ENCODE measurements at regions not wholly inside any gene's neighbourhood (a gene's known extent, or its start where the extent isn't known, plus 50 kb on each side); places are given as distances from the start of the nearest gene placed in this dataset.
"Not testable (repeated sequence)": the region's sequence is repeated elsewhere in the genome, so short reads cannot be mapped to it uniquely, and the experiment has no call there.

DNA sequence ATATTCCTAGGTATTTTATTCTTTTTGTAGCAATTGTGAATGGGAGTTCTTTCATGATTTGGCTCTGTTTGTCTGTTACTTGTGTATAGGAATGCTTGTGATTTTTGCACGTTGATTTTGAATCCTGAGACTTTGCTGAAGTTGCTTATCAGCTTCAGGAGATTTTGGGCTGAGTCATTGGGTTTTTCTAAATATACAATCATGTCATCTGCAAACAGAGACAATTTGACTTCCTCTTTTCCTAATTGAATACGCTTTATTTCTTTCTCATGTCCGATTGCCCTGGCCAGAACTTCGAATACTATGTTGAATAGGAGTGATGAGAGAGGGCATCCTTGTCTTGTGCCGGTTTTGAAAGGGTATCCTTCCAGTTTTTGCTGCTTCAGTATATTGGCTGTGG is 234.6 kb upstream of the RASGRP1 start:
- not testable (repeated sequence) for H3K27ac ChIP-seq (ENCODE audit: low read length); H3K27me3 ChIP-seq (ENCODE audit: low read depth, low read length); H3K36me3 ChIP-seq (ENCODE audit: control insufficient read depth in 1 of 2, insufficient read depth in 2 of 2, low read length in 2 of 2); H3K9me3 ChIP-seq (ENCODE audit: control insufficient read depth in 1 of 2, low read length in 2 of 2); H3K4me1 ChIP-seq (ENCODE audit: control insufficient read depth in 1 of 2, insufficient read depth in 2 of 2, low read length in 2 of 2); H3K4me3 ChIP-seq (ENCODE audit: low read depth in 1 of 2, low read length in 2 of 2)

DNA sequence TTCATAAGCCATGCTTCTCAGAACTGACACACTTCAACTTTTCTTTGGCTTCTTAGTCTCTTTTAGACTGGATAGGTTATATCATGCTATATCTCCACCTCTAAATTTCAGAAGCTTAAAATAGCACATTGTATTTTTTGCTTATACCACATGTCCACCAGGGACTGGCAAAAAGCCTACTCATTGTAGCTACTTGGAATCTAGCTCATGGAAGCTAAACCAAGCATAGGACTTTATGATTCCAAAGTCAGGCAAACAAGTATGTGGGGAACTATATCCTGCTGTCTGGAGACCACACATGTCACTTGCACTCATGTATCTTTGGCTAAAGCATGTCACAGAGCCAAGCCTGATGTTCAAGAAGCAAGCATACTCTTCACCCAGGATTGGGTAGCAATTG is 245.0 kb upstream of the RASGRP1 start:
- Histone ChIP-seq H3K4me3 (ENCODE audit: low read depth in 1 of 2, low read length in 2 of 2) (no peak overlapping the region), H3K27ac (ENCODE audit: low read length) (no peak overlapping the region), H3K4me1 (ENCODE audit: control insufficient read depth in 1 of 2, insufficient read depth in 2 of 2, low read length in 2 of 2) (peaks cover 0 to 3% of the 10 kb centered on the region in 2 donors), H3K36me3 (ENCODE audit: control insufficient read depth in 1 of 2, insufficient read depth in 2 of 2, low read length in 2 of 2) (no peaks in the 10 kb centered on the region), H3K9me3 (ENCODE audit: control insufficient read depth in 1 of 2, low read length in 2 of 2) (no peaks in the 10 kb centered on the region), H3K27me3 (ENCODE audit: low read depth, low read length) (no peaks in the 10 kb centered on the region)

DNA sequence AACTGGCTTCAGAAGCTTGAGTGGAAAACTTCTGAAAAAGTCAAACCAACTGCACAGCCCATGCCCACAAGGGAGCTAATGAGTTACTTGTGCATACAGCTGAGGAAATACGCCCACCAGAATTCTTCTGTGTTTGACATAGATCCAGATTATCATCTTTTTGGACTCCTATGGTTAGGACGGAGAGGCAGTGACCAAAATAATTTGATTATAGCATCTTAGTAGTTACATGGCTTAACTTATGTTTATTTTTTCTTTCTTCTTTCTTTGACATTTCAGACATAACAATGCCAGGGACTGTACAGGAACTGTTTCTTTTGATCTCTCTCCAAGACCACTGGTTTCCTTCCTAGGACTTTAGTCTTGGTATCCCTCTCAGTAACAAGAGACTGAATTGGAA is 246.1 kb upstream of the RASGRP1 start:
- Histone ChIP-seq H3K9me3 (ENCODE audit: control insufficient read depth in 1 of 2, low read length in 2 of 2) (no peaks in the 10 kb centered on the region), H3K4me1 (ENCODE audit: control insufficient read depth in 1 of 2, insufficient read depth in 2 of 2, low read length in 2 of 2) (peaks cover 0 to 3% of the 10 kb centered on the region in 2 donors), H3K36me3 (ENCODE audit: control insufficient read depth in 1 of 2, insufficient read depth in 2 of 2, low read length in 2 of 2) (no peaks in the 10 kb centered on the region), H3K27ac (ENCODE audit: low read length) (no peak overlapping the region), H3K27me3 (ENCODE audit: low read depth, low read length) (no peaks in the 10 kb centered on the region), H3K4me3 (ENCODE audit: low read depth in 1 of 2, low read length in 2 of 2) (no peak overlapping the region)

DNA sequence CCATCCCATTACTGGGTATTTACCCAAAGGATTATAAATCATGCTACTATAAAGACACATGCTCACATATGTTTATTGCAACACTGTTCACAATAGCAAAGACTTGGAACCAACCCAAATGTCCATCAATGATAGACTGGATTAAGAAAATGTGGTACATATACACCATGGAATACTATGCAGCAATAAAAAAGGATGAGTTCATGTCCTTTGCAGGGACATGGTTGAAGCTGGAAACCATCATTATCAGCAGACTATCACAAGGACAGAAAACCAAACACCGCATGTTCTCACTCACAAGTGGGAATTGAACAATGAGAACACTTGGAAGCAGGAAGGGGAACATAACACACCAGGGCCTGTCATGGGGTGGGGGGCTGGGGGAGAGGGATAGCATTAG is 249.6 kb upstream of the RASGRP1 start:
- H3K4me1 ChIP-seq (ENCODE audit: control insufficient read depth in 1 of 2, insufficient read depth in 2 of 2, low read length in 2 of 2) = peaks cover 0 to 12% of the 10 kb centered on the region in 2 donors
- H3K27me3 ChIP-seq (ENCODE audit: low read depth, low read length); H3K4me3 ChIP-seq (ENCODE audit: low read depth in 1 of 2, low read length in 2 of 2); H3K36me3 ChIP-seq (ENCODE audit: control insufficient read depth in 1 of 2, insufficient read depth in 2 of 2, low read length in 2 of 2); H3K9me3 ChIP-seq (ENCODE audit: control insufficient read depth in 1 of 2, low read length in 2 of 2); H3K27ac ChIP-seq (ENCODE audit: low read length): not testable (repeated sequence)

DNA sequence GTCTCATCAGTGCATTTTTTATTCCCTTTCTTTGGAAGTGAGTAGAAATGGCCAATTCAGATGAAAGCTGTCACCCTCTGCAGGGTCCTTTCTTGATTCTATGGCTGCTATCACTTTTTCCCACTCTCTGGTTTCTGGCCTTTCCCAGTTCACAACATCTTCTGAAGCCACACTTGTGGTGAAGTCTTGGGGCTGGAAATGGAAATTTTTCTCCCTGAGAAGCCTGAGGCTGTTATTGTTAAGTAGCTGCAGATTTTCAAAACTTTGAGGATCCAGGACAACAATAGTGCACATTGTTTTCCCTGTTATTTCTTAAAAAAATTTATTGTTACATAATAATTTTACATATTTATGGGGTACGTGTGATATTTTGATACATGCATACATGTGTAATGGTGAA is 250.3 kb upstream of the RASGRP1 start:
- H3K27me3 ChIP-seq (ENCODE audit: low read depth, low read length) = no peaks in the 10 kb centered on the region

DNA sequence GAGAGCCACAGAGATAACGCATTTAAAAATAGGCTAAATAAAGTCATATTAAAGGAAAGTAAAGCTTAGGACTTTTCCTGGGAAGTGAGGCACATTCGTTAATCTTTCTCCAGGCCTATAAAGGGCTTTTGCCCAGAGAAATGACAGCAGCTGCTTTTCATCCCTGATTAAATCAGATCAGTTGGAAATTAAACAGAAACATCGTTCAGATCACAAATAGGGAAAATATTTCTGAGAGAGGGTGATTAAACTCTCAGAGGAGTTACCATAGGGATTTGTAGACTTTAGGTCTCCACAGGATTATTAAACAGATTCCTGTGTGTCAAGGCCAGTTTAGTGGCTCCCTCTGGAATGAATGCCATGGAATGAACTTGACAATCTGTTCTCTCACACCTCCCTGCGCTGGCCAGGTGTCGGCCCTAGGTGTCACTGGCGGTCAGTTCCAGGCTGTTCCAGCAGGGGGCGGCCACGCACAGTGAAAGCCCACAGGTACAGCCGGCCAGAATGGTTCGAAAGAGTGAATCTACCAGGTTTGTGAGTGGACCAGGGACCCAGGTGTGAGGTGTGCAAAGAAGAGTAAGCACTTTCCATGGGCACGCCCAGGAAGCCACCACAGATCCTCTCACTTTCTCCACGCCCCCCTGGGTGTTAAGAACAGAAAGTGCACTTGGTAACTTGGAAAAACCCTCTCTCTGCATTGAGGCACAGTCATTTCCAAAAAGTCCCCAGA is 253.0 kb upstream of the RASGRP1 start:
- H3K9me3 ChIP-seq (ENCODE audit: control insufficient read depth in 1 of 2, low read length in 2 of 2) = no peaks in the 10 kb centered on the region
- H3K27me3 ChIP-seq (ENCODE audit: low read depth, low read length) = no peaks in the 10 kb centered on the region
- no peaks in the 10 kb centered on the region for H3K36me3 ChIP-seq (ENCODE audit: control insufficient read depth in 1 of 2, insufficient read depth in 2 of 2, low read length in 2 of 2)
- no peak overlapping the region for H3K27ac ChIP-seq (ENCODE audit: low read length)
- H3K4me3 ChIP-seq (ENCODE audit: low read depth in 1 of 2, low read length in 2 of 2) = peak overlapping the region in 1 of 2 donors; percentile 26
- H3K4me1 ChIP-seq (ENCODE audit: control insufficient read depth in 1 of 2, insufficient read depth in 2 of 2, low read length in 2 of 2) = peaks cover 0 to 9% of the 10 kb centered on the region in 2 donors

More for the DNA sequence above, 250.3 kb upstream of the RASGRP1 start:
- Histone ChIP-seq H3K27ac (ENCODE audit: low read length) (no peak overlapping the region), H3K36me3 (ENCODE audit: control insufficient read depth in 1 of 2, insufficient read depth in 2 of 2, low read length in 2 of 2) (no peaks in the 10 kb centered on the region), H3K4me1 (ENCODE audit: control insufficient read depth in 1 of 2, insufficient read depth in 2 of 2, low read length in 2 of 2) (peaks cover 0 to 9% of the 10 kb centered on the region in 2 donors), H3K9me3 (ENCODE audit: control insufficient read depth in 1 of 2, low read length in 2 of 2) (no peaks in the 10 kb centered on the region), H3K4me3 (ENCODE audit: low read depth in 1 of 2, low read length in 2 of 2) (no peak overlapping the region)

DNA sequence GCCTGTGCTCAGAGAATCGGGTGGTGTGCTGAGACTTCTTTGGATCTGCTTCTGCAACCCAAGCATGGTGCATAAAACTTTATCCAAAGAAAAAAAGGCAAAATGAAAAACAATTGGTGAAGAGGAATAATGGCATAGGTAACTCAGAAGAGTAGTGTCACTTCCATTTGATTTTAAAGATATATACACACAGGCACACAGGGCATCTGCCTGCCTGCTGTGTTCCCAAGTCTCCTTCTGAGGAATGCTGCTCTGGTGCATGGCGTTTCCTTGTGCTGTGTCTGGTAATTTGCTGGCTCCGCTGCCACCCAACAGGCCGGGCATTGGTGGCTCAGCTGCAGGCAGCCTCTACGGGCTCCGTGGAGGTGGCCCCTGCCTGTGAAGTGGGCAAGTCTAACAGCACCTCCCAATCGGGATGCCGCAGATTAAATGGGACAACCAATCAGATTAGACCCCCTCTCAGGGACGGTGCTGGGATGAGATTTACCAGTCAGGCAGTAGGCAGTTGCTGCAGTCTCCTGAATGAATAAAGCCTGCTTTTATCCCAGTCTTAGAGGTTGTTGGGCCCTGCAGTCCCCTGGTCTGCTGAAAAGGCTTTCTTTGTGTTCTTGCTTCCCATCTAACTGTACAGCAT is 253.7 kb upstream of the RASGRP1 start:
- Histone ChIP-seq H3K4me3 (ENCODE audit: low read depth in 1 of 2, low read length in 2 of 2) (peak overlapping the region in 1 of 2 donors; percentile 26), H3K4me1 (ENCODE audit: control insufficient read depth in 1 of 2, insufficient read depth in 2 of 2, low read length in 2 of 2) (peaks cover 0 to 9% of the 10 kb centered on the region in 2 donors), H3K36me3 (ENCODE audit: control insufficient read depth in 1 of 2, insufficient read depth in 2 of 2, low read length in 2 of 2) (no peaks in the 10 kb centered on the region), H3K9me3 (ENCODE audit: control insufficient read depth in 1 of 2, low read length in 2 of 2) (no peaks in the 10 kb centered on the region), H3K27me3 (ENCODE audit: low read depth, low read length) (no peaks in the 10 kb centered on the region), H3K27ac (ENCODE audit: low read length) (no peak overlapping the region)

DNA sequence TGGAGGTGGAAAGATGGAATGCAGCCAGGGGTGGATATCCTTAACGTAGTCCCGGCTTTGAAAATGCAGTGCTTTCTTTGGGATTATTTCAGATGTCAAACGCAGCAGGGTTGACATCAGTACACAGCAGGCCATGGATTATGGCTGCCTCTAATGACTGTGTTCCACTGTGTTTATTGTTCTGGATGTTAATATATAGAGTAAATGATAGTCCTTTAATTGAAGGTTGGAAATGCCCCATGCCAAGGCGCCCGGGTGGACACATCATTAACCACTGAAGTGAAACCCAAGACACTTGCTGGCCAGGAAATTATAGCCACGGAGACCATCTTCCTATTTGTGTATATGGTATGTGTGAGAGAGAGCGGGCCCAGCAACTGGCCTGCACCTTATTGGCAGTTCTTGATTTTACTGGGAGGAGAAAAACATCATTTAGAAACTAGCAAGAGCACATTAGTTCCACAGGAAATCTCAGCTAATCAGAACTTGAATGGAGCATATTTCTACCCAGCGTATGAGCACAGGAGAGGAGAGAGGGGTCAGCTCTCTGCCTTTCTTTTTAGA is 254.9 kb upstream of the RASGRP1 start:
- H3K9me3 ChIP-seq (ENCODE audit: control insufficient read depth in 1 of 2, low read length in 2 of 2) = no peaks in the 10 kb centered on the region
- no peaks in the 10 kb centered on the region for H3K36me3 ChIP-seq (ENCODE audit: control insufficient read depth in 1 of 2, insufficient read depth in 2 of 2, low read length in 2 of 2)
- H3K27ac ChIP-seq (ENCODE audit: low read length) = no peak overlapping the region
- H3K4me1 ChIP-seq (ENCODE audit: control insufficient read depth in 1 of 2, insufficient read depth in 2 of 2, low read length in 2 of 2) = peaks cover 0 to 9% of the 10 kb centered on the region in 2 donors
- H3K27me3 ChIP-seq (ENCODE audit: low read depth, low read length) = no peaks in the 10 kb centered on the region
- no peak overlapping the region for H3K4me3 ChIP-seq (ENCODE audit: low read depth in 1 of 2, low read length in 2 of 2)

DNA sequence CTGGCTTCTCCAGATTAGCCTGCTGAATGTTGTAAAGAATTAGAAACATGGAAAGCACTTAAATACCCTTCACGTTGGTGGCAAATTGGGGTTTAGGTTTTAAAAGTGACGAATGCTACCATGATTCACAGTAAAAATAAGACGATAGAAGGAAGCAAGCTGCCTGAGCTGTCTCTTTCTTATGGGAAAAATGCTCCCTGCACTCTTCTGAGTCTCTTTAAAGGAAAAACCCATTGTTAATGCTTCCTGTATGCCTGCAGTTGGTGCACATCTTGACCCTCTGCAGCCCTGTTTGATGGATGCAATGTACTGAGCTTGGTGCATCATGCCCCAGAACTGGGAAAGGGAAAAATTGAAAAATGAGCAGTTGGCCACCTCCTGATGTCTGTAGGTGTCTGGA is 258.6 kb upstream of the RASGRP1 start:
- no peaks in the 10 kb centered on the region for H3K9me3 ChIP-seq (ENCODE audit: control insufficient read depth in 1 of 2, low read length in 2 of 2)
- H3K36me3 ChIP-seq (ENCODE audit: control insufficient read depth in 1 of 2, insufficient read depth in 2 of 2, low read length in 2 of 2) = no peaks in the 10 kb centered on the region
- no peaks in the 10 kb centered on the region for H3K27me3 ChIP-seq (ENCODE audit: low read depth, low read length)
- H3K4me1 ChIP-seq (ENCODE audit: control insufficient read depth in 1 of 2, insufficient read depth in 2 of 2, low read length in 2 of 2) = peaks cover 0 to 3% of the 10 kb centered on the region in 2 donors
- no peak overlapping the region for H3K27ac ChIP-seq (ENCODE audit: low read length)
- H3K4me3 ChIP-seq (ENCODE audit: low read depth in 1 of 2, low read length in 2 of 2) = no peak overlapping the region

DNA sequence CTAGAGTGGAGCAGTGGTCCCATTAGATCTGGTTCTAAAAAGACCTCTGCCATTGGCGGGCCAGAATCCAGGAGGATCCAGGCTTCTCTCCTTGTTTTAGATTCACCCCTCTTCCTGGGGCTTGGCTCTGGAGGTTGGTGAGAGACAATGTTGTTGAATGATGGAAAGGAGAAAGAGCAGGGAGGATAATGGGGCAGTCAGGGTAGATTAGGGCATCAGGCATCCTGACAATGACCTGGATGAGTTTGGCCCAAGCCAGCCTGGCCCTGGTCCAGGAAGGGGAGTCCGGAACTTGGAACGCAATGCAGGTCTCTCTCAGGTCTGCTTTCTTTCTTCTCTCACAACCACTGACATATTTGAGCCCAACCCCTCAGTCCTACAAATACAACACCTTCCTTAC is 260.1 kb upstream of the RASGRP1 start:
- H3K4me3 ChIP-seq (ENCODE audit: low read depth in 1 of 2, low read length in 2 of 2) = no peak overlapping the region
- no peaks in the 10 kb centered on the region for H3K36me3 ChIP-seq (ENCODE audit: control insufficient read depth in 1 of 2, insufficient read depth in 2 of 2, low read length in 2 of 2)
- H3K4me1 ChIP-seq (ENCODE audit: control insufficient read depth in 1 of 2, insufficient read depth in 2 of 2, low read length in 2 of 2) = no peaks in the 10 kb centered on the region
- H3K9me3 ChIP-seq (ENCODE audit: control insufficient read depth in 1 of 2, low read length in 2 of 2) = no peaks in the 10 kb centered on the region
- H3K27me3 ChIP-seq (ENCODE audit: low read depth, low read length) = no peaks in the 10 kb centered on the region
- no peak overlapping the region for H3K27ac ChIP-seq (ENCODE audit: low read length)

DNA sequence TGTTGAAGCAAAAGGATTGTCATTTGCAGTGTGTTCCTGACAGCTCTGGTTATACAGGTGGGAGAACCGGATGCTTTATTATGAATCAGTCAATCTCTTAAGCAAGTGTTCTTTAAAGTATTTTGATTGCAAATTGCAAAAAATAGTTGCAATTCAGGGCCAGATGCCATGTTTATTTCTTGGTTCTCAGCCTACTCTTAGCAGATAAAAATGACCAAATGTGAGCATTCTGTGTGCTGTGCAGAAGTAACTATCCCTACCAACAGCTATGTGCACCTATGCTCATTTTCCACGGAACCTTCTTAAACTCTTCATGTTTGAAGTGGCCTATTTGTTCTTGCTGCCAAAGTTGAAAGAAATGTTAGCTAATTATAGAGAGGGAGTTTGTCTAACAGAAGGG is 262.3 kb upstream of the RASGRP1 start:
- Histone ChIP-seq H3K27ac (ENCODE audit: low read length) (no peak overlapping the region), H3K36me3 (ENCODE audit: control insufficient read depth in 1 of 2, insufficient read depth in 2 of 2, low read length in 2 of 2) (no peaks in the 10 kb centered on the region), H3K27me3 (ENCODE audit: low read depth, low read length) (no peaks in the 10 kb centered on the region), H3K9me3 (ENCODE audit: control insufficient read depth in 1 of 2, low read length in 2 of 2) (no peaks in the 10 kb centered on the region), H3K4me3 (ENCODE audit: low read depth in 1 of 2, low read length in 2 of 2) (no peak overlapping the region), H3K4me1 (ENCODE audit: control insufficient read depth in 1 of 2, insufficient read depth in 2 of 2, low read length in 2 of 2) (no peaks in the 10 kb centered on the region)

All from muscle layer of duodenum (tissue), 2 donors.